ENCODE measurements at regions not wholly inside any gene's neighbourhood (a gene's known extent, or its start where the extent isn't known, plus 50 kb on each side); places are given as distances from the start of the nearest gene placed in this dataset.

GRCh38 chr9:124197177-124198095, 60.3 kb upstream of the NEK6 start:
- H3K79me2 ChIP-seq (ENCODE audit: control insufficient read depth, insufficient read depth, low read length): no peaks in the 10 kb centered on the region
- no peak overlapping the region for H3K4me2 ChIP-seq (ENCODE audit: insufficient read depth, low read length)
- DNase-seq (ENCODE audit: low read depth, low spot score): no peak
- H3K9me1 ChIP-seq (replicated peaks; ENCODE audit: control insufficient read depth, extremely low read depth, insufficient read depth, low read length): no peaks in the 10 kb centered on the region
- POLR2A ChIA-PET: no interaction called here
- H3K36me3 ChIP-seq (ENCODE audit: control insufficient read depth in 2 of 2, extremely low read depth in 1 of 2, insufficient read depth in 2 of 2, low read length in 2 of 2): no peaks in the 10 kb centered on the region
- TF ChIP-seq GATA2 (IDR thresholded peaks at IDR 0.05; ENCODE audit: insufficient read depth, insufficient read length, low read depth, low read length) (no peak), CTCF (IDR thresholded peaks at IDR 0.05; ENCODE audit: extremely low read depth in 1 of 2, insufficient read depth in 1 of 2, low read depth in 1 of 2, low read length in 2 of 2) (no peak), EZH2 (IDR thresholded peaks at IDR 0.05; ENCODE audit: borderline replicate concordance, low read depth, low read length, severe bottlenecking) (no peak), FOS (IDR thresholded peaks at IDR 0.05; ENCODE audit: borderline replicate concordance, insufficient read depth, low read length) (no peak), MAX (IDR thresholded peaks at IDR 0.05; ENCODE audit: insufficient read depth, insufficient read length) (no peak), JUN (IDR thresholded peaks at IDR 0.05; ENCODE audit: borderline replicate concordance, insufficient read depth, insufficient read length, low read depth) (no peak), POLR2AphosphoS5 (IDR thresholded peaks at IDR 0.05; ENCODE audit: insufficient read depth, low read depth, low read length) (no peak), MYC (IDR thresholded peaks at IDR 0.05; ENCODE audit: low read depth, low read length) (no peak), POLR2A (IDR thresholded peaks at IDR 0.05; ENCODE audit: low read depth, low read length) (no peak)
- H3K27me3 ChIP-seq (ENCODE audit: control insufficient read depth in 2 of 2, insufficient read depth in 2 of 2, low read length in 2 of 2): peaks cover 0 to 2% of the 10 kb centered on the region in 2 experiments
- no peaks in the 10 kb centered on the region for H4K20me1 ChIP-seq (replicated peaks; ENCODE audit: control insufficient read depth, extremely low read depth, insufficient read depth, low read length)
- no peak overlapping the region for H3K9ac ChIP-seq (replicated peaks; ENCODE audit: extremely low read depth, insufficient read depth, low read length)
- no TSS peak for BruUV-seq (replicated peaks)
- CTCF ChIA-PET: interaction anchor here (1.0 to 1.9 kb wide), 4 partner anchors 13 to 63 kb away, joined by 3 to 6 read pairs (median 4); no protein-coding TSS in a partner anchor
- dilution Hi-C loops (cut with MboI; ENCODE audit: extremely low pct_ligation_motif_present, low sequenced_read_pairs): no loop called here
- H3K4me1 ChIP-seq (ENCODE audit: control insufficient read depth, extremely low read depth, insufficient read depth, low read length): peaks cover 2% of the 10 kb centered on the region
- no peak overlapping the region for H3K27ac ChIP-seq (ENCODE audit: insufficient read depth, low read depth, low read length)
- no peak overlapping the region for H3K4me3 ChIP-seq (replicated peaks in 1 of 3; ENCODE audit: insufficient read depth in 1 of 3, low read depth in 1 of 3, low read length in 3 of 3)
- no peak for FAIRE-seq
- no peak overlapping the region for H2AFZ ChIP-seq (ENCODE audit: low read depth, low read length)
- intact Hi-C loops (cut with micrococcal nuclease): no loop called here
- H3K9me3 ChIP-seq (replicated peaks; ENCODE audit: control insufficient read depth, insufficient read depth, low read length): no peaks in the 10 kb centered on the region
